Heart left ventricle (tissue), 16 donors: ENCODE measurements at regions not wholly inside any gene's neighbourhood (a gene's known extent, or its start where the extent isn't known, plus 50 kb on each side); places are given as distances from the start of the nearest gene placed in this dataset.

Source experiments
- ATAC-seq, 4 donors: fragments of 200-7000 bp; cut with Tn5 transposase; one replicate each; pipeline ENCODE4 v1.9.1; 2020 to 2022; ENCODE audit warnings: moderate library complexity in 4 of 4, mild to moderate bottlenecking in 3 of 4, moderate number of reproducible peaks in 1 of 4
- DNase-seq, 5 donors: peaks; one replicate each; pipeline ENCODE4 v3.0.0-alpha.2; 2020
- H3K27ac ChIP-seq, 12 donors: fragments of 200-600 bp; sonication (generic) in 4 of 12; one replicate each; pipeline versions ENCODE4 v1.5.0 to v1.8.0; 2016 to 2022; ENCODE audit warnings: mild to moderate bottlenecking in 2 of 12
- H3K27me3 ChIP-seq, 9 donors: fragments of 200-600 bp; sonication (generic) in 2 of 9; one replicate each; pipeline versions ENCODE4 v1.5.1 to v1.8.0; 2016 to 2022; ENCODE audit warnings: mild to moderate bottlenecking in 3 of 9
- H3K36me3 ChIP-seq, 9 donors: fragments of 200-600 bp; sonication (generic) in 2 of 9; one replicate each; pipeline versions ENCODE4 v1.5.0 to v1.8.0; 2018 to 2022; ENCODE audit warnings: mild to moderate bottlenecking in 2 of 9
- H3K4me1 ChIP-seq, 12 donors: fragments of 200-600 bp; sonication (generic) in 4 of 12; one replicate each; pipeline versions ENCODE4 v1.5.0 to v1.8.0; 2016 to 2022; ENCODE audit warnings: mild to moderate bottlenecking in 3 of 12
- H3K4me3 ChIP-seq, 12 donors: fragments of 200-600 bp; sonication (generic) in 4 of 12; one replicate each; pipeline versions ENCODE4 v1.5.0 to v1.8.0; 2017 to 2022; ENCODE audit warnings: mild to moderate bottlenecking in 9 of 12, moderate library complexity in 4 of 12
- H3K9me3 ChIP-seq, 12 donors: fragments of 200-600 bp; sonication (generic) in 4 of 12; one replicate each; pipeline versions ENCODE4 v1.5.0 to v1.8.0; 2016 to 2022; ENCODE audit warnings: mild to moderate bottlenecking in 1 of 12
- POLR2A ChIP-seq, 2 donors: fragments of 450-650 bp; IDR thresholded peaks; one replicate each; pipeline ENCODE4 v1.6.1; 2017; ENCODE audit warnings: antibody characterized with exemption in 2 of 2, mild to moderate bottlenecking in 2 of 2, moderate library complexity in 2 of 2
- WGBS, 4 donors: extraction: QIAGEN DNeasy Blood & Tissue Kit in 2 of 4; methylation state at CpG; one replicate each; pipeline versions ENCODE4 v1.1.5 to v1.1.7; 2013 to 2018; 5-methylcytosine and 5-hydroxymethylcytosine counted together
- intact Hi-C, 10 donors: fragments of 100-400 bp; cut with DNase I; formaldehyde crosslinking; loops; one replicate each; pipeline versions ENCODE4 v1.11.1 to v1.14.2; 2022
- TF ChIP-seq, protein P1 (sequence below), 12 donors: fragments of 200-600 bp; sonication (generic) in 4 of 12; IDR thresholded peaks; one replicate each; pipeline versions ENCODE4 v1.5.0 to v1.8.0; 2018 to 2022; ENCODE audit warnings: antibody characterized with exemption in 12 of 12, mild to moderate bottlenecking in 5 of 12
- donor health status: ischemic (EF 13 %, LVEDD 7.1; RV severe dilation, severe dysfunction).
- donor health status: healthy with polysubstance abuse.
- donor health status: DM: no; HTN: yes; CAD: no.
- donor health status: DM: no; HTN: no; CAD: no.
- donor health status: ischemic (EF 25% LVEDD 6.9; RV normal size, moderate dysfunction).
- donor health status: ischemic (EF 25% LVEDD 5.7; RV mildly dilated, moderate dysfunction).
- donor health status: healthy.
- donor health status: DM: yes; HTN: yes; CAD: no.
- donor health status: ischemic (EF 35%, LVEDD 5.7; RV mildly dilated, moderate dysfunction).
- donor health status: nonischemic (EF 11% LVEDD 7.7; RV severe dilation, severe dysfunction).
- donor health status: DM: yes; HTN: yes; CAD: no.
- donor health status: PGD.
- donor health status: ischemic (EF 29% LVEDD 5.4; RV normal size, mild dysfunction).
- donor health status: nonischemic (EF 23%, LVEDD 6.1; RV moderate dilation, normal function).

DNA sequence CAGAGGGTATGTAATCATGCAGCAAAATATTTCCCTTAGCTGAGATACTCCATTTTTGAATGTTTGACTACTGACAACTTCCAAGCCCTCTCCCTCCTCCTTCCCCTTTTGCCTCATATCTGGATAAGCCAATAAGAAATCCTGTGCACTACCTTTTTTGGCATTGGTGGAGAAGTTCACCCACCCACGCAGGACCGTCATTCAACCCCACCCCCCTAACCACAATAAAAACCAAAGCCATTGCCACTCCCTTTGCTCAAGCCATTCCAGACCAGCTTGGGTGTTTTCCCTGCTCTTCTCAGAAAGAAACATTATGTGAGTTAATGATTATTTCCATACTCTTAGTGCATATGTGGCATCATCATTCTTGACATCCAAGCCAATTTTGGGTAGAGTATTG, 176.7 kb downstream of the PTPN11 start:
- no peaks in the 10 kb centered on the region for H3K36me3 ChIP-seq
- peaks cover 0 to 12% (median 0%) of the 10 kb centered on the region in 12 donors for H3K4me1 ChIP-seq
- no peak for ATAC-seq
- peaks cover 0 to 6% (median 0%) of the 10 kb centered on the region in 12 donors for H3K9me3 ChIP-seq
- DNase-seq, result no peak
- H3K27me3 ChIP-seq, result peaks cover 0 to 26% (median 5%) of the 10 kb centered on the region in 9 donors
- WGBS, 4 donors, result 63 to 73% (median 68%) methylated on average over 2 of the region's 2 CpGs
- no peak overlapping the region for H3K4me3 ChIP-seq
- TF ChIP-seq, protein P1, sequence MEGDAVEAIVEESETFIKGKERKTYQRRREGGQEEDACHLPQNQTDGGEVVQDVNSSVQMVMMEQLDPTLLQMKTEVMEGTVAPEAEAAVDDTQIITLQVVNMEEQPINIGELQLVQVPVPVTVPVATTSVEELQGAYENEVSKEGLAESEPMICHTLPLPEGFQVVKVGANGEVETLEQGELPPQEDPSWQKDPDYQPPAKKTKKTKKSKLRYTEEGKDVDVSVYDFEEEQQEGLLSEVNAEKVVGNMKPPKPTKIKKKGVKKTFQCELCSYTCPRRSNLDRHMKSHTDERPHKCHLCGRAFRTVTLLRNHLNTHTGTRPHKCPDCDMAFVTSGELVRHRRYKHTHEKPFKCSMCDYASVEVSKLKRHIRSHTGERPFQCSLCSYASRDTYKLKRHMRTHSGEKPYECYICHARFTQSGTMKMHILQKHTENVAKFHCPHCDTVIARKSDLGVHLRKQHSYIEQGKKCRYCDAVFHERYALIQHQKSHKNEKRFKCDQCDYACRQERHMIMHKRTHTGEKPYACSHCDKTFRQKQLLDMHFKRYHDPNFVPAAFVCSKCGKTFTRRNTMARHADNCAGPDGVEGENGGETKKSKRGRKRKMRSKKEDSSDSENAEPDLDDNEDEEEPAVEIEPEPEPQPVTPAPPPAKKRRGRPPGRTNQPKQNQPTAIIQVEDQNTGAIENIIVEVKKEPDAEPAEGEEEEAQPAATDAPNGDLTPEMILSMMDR (IDR thresholded peaks at IDR 0.05), result no peak
- no peak for TF ChIP-seq POLR2A (IDR thresholded peaks at IDR 0.05)
- no peak overlapping the region for H3K27ac ChIP-seq
- intact Hi-C loops, result no loop called here

DNA sequence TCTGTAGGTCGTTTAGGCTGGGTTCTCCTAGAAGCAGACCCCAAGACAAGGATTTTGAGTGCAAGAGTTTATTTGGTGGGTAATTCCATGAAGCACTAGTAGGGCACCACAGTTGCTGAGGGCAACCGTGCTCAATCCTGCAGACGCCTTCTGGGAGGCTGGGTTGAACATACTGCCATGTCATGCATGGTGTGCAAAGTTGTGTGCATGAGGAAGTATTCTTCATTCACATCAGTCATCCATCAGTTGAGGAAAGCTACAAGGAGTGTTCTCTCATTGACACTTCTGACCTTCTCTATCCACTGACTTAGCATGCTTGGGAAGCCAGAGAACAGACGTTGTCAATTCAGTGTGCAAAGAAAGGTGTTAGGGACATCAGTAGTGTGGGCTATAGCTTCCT, 179.2 kb downstream of the PTPN11 start:
- Histone ChIP-seq H3K27me3 (peaks cover 0 to 34% (median 6%) of the 10 kb centered on the region in 9 donors), H3K36me3 (no peaks in the 10 kb centered on the region), H3K4me3 (no peak overlapping the region), H3K4me1 (peaks cover 0 to 12% (median 0%) of the 10 kb centered on the region in 12 donors), H3K9me3 (peaks cover 0 to 5% (median 0%) of the 10 kb centered on the region in 12 donors), H3K27ac (no peak overlapping the region)
- no peak for DNase-seq
- TF ChIP-seq POLR2A (IDR thresholded peaks at IDR 0.05), result no peak
- TF ChIP-seq, protein P1 (IDR thresholded peaks at IDR 0.05), result no peak
- intact Hi-C loops, result no loop called here
- no peak for ATAC-seq
- 71 to 80% (median 75%) methylated on average over 4 of the region's 4 CpGs for WGBS, 4 donors

DNA sequence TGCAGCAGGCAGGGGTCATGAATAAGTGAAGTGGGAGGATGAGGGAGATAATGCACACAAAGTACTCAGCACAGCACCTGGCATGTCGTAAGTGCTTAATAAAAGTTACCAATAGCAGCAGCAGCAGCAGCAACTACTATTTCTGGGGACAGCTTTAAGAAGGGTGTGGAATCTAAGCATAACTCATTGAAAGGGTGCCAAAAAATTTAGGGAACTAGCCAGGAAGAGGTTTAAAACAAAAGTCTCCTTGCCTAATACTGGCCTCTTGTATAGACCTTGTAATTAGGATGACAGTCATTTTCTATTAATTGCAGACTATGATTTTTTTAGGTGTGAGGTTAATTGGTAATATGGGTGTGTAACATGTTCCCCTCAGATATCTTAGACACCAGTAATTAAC, 179.9 kb downstream of the PTPN11 start:
- H3K27ac ChIP-seq, result no peak overlapping the region
- DNase-seq (no peak), ATAC-seq (no peak)
- TF ChIP-seq, protein P1 (IDR thresholded peaks at IDR 0.05), result no peak
- TF ChIP-seq POLR2A (IDR thresholded peaks at IDR 0.05), result no peak
- peaks cover 0 to 35% (median 6%) of the 10 kb centered on the region in 9 donors for H3K27me3 ChIP-seq
- intact Hi-C loops, result no loop called here
- no peaks in the 10 kb centered on the region for H3K9me3 ChIP-seq
- 63 to 88% (median 75%) methylated on average over 1 of the region's 1 CpG for WGBS, 4 donors
- no peaks in the 10 kb centered on the region for H3K36me3 ChIP-seq
- peaks cover 0 to 12% (median 0%) of the 10 kb centered on the region in 12 donors for H3K4me1 ChIP-seq
- no peak overlapping the region for H3K4me3 ChIP-seq

DNA sequence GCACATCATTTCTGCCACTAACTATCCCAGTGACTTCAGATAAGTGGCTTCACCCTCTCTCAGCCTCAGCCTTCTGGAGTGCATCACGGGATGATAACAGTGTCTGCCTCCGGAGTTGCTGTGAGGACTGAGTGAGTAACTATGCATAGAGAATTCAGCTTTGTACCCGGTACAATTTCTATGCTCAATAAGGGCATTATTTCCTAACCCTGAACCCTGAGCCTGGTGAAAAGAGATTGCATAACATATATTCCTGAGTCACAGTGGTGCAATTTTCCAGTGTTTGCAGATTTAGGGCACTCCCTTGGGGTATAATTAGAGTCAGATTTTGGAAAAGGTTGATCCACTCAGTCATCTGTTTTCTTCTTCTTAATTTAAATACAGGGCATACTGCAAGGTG, 181.1 kb downstream of the PTPN11 start:
- 15 to 24% (median 16%) methylated on average over 3 of the region's 3 CpGs for WGBS, 4 donors

More for the DNA sequence above, 181.1 kb downstream of the PTPN11 start:
- DNase-seq, result no peak
- intact Hi-C loops, result no loop called here
- Histone ChIP-seq H3K4me1 (peaks cover 0 to 12% (median 0%) of the 10 kb centered on the region in 12 donors), H3K36me3 (no peaks in the 10 kb centered on the region), H3K27ac (no peak overlapping the region), H3K9me3 (no peaks in the 10 kb centered on the region), H3K4me3 (no peak overlapping the region), H3K27me3 (peaks cover 0 to 47% (median 6%) of the 10 kb centered on the region in 9 donors)
- ATAC-seq, result peak in 1 of 4 donors; percentile 27
- TF ChIP-seq, protein P1 (IDR thresholded peaks at IDR 0.05), result no peak
- no peak for TF ChIP-seq POLR2A (IDR thresholded peaks at IDR 0.05)
